Loucy (cell line): ENCODE measurements at regions not wholly inside any gene's neighbourhood (a gene's known extent, or its start where the extent isn't known, plus 50 kb on each side); places are given as distances from the start of the nearest gene placed in this dataset.

Experiments used
- H2AFZ ChIP-seq: fragments of 200-600 bp; sonication (generic); 2 replicates; pipeline ENCODE4 v1.6.0; 2016; ENCODE audit warnings: antibody characterized with exemption, mild to moderate bottlenecking, low read length, moderate library complexity
- H3F3A ChIP-seq: fragments of 200-600 bp; 2 replicates; pipeline ENCODE4 v1.6.0; 2016; ENCODE audit warnings: antibody characterized with exemption, low read depth, mild to moderate bottlenecking
- H3K27me3 ChIP-seq: fragments of 200-600 bp; sonication (generic); 2 replicates; pipeline ENCODE4 v1.6.1; 2014; ENCODE audit warnings: low read length, mild to moderate bottlenecking; ENCODE audit not compliant: insufficient read depth, poor library complexity, severe bottlenecking
- H3K36me3 ChIP-seq: fragments of 200-600 bp; sonication (generic); 2 replicates; pipeline ENCODE4 v1.6.1; 2016; ENCODE audit warnings: low read length; ENCODE audit not compliant: insufficient read depth
- H3K4me1 ChIP-seq: fragments of 200-600 bp; sonication (generic); 2 replicates; pipeline ENCODE4 v1.5.1; 2014; ENCODE audit warnings: low read length, mild to moderate bottlenecking; ENCODE audit not compliant: insufficient read depth, poor library complexity, severe bottlenecking
- H3K4me2 ChIP-seq: fragments of 200-600 bp; sonication (generic); 2 replicates; pipeline ENCODE4 v1.6.0; 2014; ENCODE audit warnings: antibody characterized with exemption, low read length, low read depth, mild to moderate bottlenecking; ENCODE audit not compliant: poor library complexity, severe bottlenecking
- H3K4me3 ChIP-seq: fragments of 200-600 bp; sonication (generic); 2 replicates; pipeline ENCODE4 v1.5.1; 2014; ENCODE audit warnings: low read length, mild to moderate bottlenecking, mixed read lengths; ENCODE audit not compliant: poor library complexity, severe bottlenecking
- H3K79me2 ChIP-seq: fragments of 200-600 bp; sonication (generic); 2 replicates; pipeline ENCODE4 v1.6.1; 2014; ENCODE audit warnings: low read length; ENCODE audit not compliant: insufficient read depth
- H3K9ac ChIP-seq: fragments of 200-600 bp; sonication (generic); 2 replicates; pipeline ENCODE4 v1.6.0; 2014; ENCODE audit warnings: mild to moderate bottlenecking, low read depth, low read length, moderate library complexity; ENCODE audit not compliant: poor library complexity, severe bottlenecking
- H3K9me2 ChIP-seq: fragments of 200-600 bp; sonication (generic); replicated peaks from 2 replicates; pipeline ENCODE4 v1.6.1; 2016; ENCODE audit warnings: low read depth, low read length, mixed read lengths
- H3K9me3 ChIP-seq: fragments of 200-600 bp; sonication (generic); 2 replicates; pipeline ENCODE4 v1.6.1; 2014; ENCODE audit warnings: mild to moderate bottlenecking, antibody characterized with exemption, low read length, low read depth; ENCODE audit not compliant: insufficient read depth
- H4K20me1 ChIP-seq: fragments of 200-600 bp; sonication (generic); 2 replicates; pipeline ENCODE4 v1.6.0; 2014; ENCODE audit warnings: antibody characterized with exemption, low read length, mild to moderate bottlenecking; ENCODE audit not compliant: insufficient read depth, poor library complexity, severe bottlenecking
- EZH2phosphoT487 ChIP-seq: fragments of 200-600 bp; IDR thresholded peaks from 2 replicates; pipeline ENCODE4 v1.6.1; 2018; ENCODE audit warnings: antibody characterized with exemption, mild to moderate bottlenecking, moderate library complexity, borderline replicate concordance
- TF ChIP-seq, protein P1 (sequence below): fragments of 200-600 bp; sonication (generic); conservative IDR thresholded peaks from 2 replicates; pipeline ENCODE4 v1.5.1; 2014; ENCODE audit warnings: mild to moderate bottlenecking, antibody characterized with exemption, low read length

DNA sequence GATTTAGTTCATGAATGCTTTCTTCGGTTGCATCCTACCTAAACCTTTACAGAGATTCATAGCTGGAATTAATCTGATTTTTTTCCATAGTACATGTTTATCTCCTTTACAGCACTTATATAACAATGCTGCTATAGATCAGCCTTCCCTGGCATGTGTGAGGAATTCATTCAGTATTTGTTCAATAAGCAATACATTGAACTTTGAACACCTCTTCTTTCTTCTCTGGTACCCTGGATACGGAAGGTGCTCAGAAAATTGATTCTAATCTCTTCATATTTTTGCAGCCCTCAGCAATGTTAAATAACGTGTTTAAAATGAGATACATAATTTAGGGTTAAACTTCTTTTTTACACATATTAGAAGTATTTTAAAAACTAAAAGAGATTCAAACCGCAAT is 467.4 kb downstream of the TRIML1 start:
- Histone ChIP-seq H3K9me2 (no peaks in the 10 kb centered on the region), H3K4me3 (no peak overlapping the region), H3K36me3 (no peaks in the 10 kb centered on the region), H3K4me1 (no peaks in the 10 kb centered on the region), H3K79me2 (no peaks in the 10 kb centered on the region), H3K27me3 (no peaks in the 10 kb centered on the region), H3K4me2 (no peak overlapping the region), H4K20me1 (no peaks in the 10 kb centered on the region), H3K9me3 (peaks cover 2% of the 10 kb centered on the region; the same call in 1 of the 2 replicates), H3K9ac (no peak overlapping the region), H2AFZ (no peak overlapping the region), H3F3A (no peaks in the 10 kb centered on the region)
- no peak for TF ChIP-seq EZH2phosphoT487
- TF ChIP-seq, protein P1, sequence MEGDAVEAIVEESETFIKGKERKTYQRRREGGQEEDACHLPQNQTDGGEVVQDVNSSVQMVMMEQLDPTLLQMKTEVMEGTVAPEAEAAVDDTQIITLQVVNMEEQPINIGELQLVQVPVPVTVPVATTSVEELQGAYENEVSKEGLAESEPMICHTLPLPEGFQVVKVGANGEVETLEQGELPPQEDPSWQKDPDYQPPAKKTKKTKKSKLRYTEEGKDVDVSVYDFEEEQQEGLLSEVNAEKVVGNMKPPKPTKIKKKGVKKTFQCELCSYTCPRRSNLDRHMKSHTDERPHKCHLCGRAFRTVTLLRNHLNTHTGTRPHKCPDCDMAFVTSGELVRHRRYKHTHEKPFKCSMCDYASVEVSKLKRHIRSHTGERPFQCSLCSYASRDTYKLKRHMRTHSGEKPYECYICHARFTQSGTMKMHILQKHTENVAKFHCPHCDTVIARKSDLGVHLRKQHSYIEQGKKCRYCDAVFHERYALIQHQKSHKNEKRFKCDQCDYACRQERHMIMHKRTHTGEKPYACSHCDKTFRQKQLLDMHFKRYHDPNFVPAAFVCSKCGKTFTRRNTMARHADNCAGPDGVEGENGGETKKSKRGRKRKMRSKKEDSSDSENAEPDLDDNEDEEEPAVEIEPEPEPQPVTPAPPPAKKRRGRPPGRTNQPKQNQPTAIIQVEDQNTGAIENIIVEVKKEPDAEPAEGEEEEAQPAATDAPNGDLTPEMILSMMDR = no peak

DNA sequence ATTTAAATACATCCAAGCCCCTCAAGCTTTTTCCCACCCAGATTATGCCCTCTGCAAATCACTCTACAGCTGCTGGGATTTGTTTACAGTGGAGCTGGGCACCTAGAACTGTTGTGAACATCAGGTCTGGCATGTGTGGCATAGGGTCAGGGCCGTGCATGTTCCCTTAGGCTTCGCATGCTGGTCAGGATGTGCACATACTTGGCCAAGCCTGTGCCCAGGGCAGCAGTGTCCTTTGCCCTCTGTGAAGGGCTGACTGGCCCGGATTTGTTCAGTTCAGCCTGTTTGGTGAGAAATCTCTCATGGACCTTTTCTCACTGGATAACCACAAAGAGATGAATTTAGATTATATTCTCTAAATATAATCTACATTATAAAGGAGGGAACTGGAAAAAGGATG is 471.9 kb downstream of the TRIML1 start:
- Histone ChIP-seq H3K9me3 (no peaks in the 10 kb centered on the region; the same call in 1 of the 2 replicates), H3K9ac (no peak overlapping the region), H3K4me3 (no peak overlapping the region), H3K4me2 (no peak overlapping the region), H3F3A (no peaks in the 10 kb centered on the region), H3K36me3 (no peaks in the 10 kb centered on the region), H3K79me2 (no peaks in the 10 kb centered on the region), H2AFZ (no peak overlapping the region), H3K27me3 (no peaks in the 10 kb centered on the region), H3K4me1 (no peaks in the 10 kb centered on the region), H4K20me1 (no peaks in the 10 kb centered on the region), H3K9me2 (no peaks in the 10 kb centered on the region)
- TF ChIP-seq, protein P1 = no peak
- no peak for TF ChIP-seq EZH2phosphoT487

DNA sequence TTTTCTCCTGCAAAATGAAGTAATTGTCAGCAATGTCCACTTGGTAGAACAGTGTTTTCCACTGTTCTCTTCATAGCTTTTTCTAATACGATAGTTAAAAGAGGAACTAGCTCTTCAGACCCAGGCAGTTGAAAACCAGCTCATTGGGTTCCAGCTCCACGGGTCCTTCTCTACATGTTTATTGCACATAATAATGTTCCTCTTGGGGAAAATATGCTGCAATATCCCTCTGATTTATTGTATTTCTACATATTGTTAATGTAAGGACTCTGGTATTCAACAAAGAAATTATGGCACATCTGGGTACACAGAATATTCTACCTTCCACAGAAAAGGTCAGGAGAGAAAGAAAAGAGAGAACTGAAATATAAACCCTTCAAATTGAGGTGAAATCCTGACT is 473.4 kb downstream of the TRIML1 start:
- Histone ChIP-seq H3K4me2 (no peak overlapping the region), H3K9me2 (no peaks in the 10 kb centered on the region), H3K79me2 (no peaks in the 10 kb centered on the region), H3K4me3 (no peak overlapping the region), H3K4me1 (no peaks in the 10 kb centered on the region), H3K27me3 (no peaks in the 10 kb centered on the region), H3K9ac (no peak overlapping the region), H3K9me3 (peaks cover 5% of the 10 kb centered on the region; the same call in 1 of the 2 replicates), H4K20me1 (no peaks in the 10 kb centered on the region), H3K36me3 (no peaks in the 10 kb centered on the region), H2AFZ (no peak overlapping the region), H3F3A (no peaks in the 10 kb centered on the region)
- TF ChIP-seq, protein P1 = no peak
